Coronary artery (tissue), 2 donors: ENCODE measurements at regions not wholly inside any gene's neighbourhood (a gene's known extent, or its start where the extent isn't known, plus 50 kb on each side); places are given as distances from the start of the nearest gene placed in this dataset.
"Not testable (repeated sequence)": the region's sequence is repeated elsewhere in the genome, so short reads cannot be mapped to it uniquely, and the experiment has no call there.

Experiments
- DNase-seq: peaks from one replicate; pipeline ENCODE4 v3.0.0-alpha.2; 2017; ENCODE audit warnings: low spot score
- H3K27ac ChIP-seq, 2 donors: fragments of 200-600 bp; sonication (generic); one replicate each; pipeline ENCODE4 v1.5.1; 2016 to 2019
- H3K4me3 ChIP-seq: fragments of 200-600 bp; sonication (generic); 2 replicates; pipeline ENCODE4 v1.5.1; 2016; ENCODE audit warnings: mild to moderate bottlenecking, moderate library complexity
- TF ChIP-seq, protein P1 (sequence below): fragments of 200-600 bp; sonication (generic); IDR thresholded peaks from one replicate; pipeline ENCODE4 v1.5.1; 2019; ENCODE audit warnings: antibody characterized with exemption

DNA sequence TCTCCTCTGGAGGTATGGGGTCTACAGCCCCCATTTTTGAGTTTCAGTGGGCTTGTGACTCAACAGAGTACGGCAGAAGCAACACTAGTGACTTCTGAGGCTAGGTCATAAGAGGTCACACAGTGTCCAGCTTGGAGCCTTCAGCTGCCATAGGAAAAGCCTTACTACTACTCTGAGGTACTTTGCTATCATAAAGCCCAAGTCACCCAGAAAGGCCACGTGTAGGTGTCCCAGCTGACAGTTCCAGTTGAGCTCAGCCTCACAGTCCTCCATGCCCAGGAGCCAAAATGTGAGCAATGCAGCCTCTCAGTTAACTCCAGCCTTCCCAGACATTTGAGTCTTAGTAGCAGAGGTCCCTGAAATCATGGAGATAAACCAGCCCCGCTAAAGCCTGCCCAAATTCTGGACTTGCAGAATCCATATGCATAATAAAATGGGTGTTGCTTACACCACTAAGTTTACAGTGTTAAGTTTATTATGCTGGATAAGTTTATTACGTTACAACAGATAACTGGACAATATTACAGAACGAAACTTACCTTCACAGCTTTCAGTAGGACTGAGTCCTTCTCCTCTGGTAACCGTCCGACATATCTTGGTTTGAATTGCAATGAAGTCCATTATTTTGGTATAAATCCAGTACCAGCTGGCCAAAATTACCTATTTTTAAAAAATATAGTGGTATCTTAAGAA, 181.1 kb downstream of the AVL9 start:
- H3K27ac ChIP-seq = no peak overlapping the region
- H3K4me3 ChIP-seq = no peak overlapping the region
- DNase-seq = no peak
- TF ChIP-seq, protein P1, sequence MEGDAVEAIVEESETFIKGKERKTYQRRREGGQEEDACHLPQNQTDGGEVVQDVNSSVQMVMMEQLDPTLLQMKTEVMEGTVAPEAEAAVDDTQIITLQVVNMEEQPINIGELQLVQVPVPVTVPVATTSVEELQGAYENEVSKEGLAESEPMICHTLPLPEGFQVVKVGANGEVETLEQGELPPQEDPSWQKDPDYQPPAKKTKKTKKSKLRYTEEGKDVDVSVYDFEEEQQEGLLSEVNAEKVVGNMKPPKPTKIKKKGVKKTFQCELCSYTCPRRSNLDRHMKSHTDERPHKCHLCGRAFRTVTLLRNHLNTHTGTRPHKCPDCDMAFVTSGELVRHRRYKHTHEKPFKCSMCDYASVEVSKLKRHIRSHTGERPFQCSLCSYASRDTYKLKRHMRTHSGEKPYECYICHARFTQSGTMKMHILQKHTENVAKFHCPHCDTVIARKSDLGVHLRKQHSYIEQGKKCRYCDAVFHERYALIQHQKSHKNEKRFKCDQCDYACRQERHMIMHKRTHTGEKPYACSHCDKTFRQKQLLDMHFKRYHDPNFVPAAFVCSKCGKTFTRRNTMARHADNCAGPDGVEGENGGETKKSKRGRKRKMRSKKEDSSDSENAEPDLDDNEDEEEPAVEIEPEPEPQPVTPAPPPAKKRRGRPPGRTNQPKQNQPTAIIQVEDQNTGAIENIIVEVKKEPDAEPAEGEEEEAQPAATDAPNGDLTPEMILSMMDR = no peak

DNA sequence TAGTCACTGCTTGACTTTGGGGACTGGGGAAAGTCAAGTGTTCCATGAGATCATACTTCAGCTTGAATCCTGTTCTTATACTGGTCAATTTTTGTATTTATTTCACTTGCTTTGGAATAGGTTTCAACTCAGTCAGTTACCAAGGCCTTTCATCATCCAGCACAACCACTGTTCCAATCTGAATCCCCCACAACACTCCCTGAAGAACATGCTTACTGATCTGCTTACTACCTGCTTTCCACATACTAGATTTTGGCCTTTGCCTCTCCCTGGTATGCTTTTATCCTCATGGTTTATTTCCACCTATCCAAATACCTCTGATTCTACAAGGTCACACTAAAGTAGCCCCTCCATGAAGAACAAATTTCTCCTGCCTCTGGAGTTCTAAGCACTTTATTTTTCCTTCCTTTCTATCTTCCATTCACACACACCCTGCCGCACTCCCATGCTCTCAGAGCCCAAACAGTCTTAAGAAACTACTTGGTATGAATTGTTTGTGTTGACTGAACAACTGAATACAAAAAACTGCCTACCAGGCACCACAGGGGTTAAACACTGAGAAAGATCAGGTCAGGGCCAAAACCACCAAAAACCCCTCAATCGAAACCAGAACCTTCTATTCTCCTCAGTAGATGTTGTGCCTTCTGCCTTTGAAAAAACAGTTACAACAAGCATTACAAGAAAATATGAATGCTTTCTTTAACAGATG, 178.1 kb downstream of the AVL9 start:
- H3K27ac ChIP-seq = no peak overlapping the region
- TF ChIP-seq, protein P1 = no peak
- DNase-seq = no peak
- H3K4me3 ChIP-seq = no peak overlapping the region

DNA sequence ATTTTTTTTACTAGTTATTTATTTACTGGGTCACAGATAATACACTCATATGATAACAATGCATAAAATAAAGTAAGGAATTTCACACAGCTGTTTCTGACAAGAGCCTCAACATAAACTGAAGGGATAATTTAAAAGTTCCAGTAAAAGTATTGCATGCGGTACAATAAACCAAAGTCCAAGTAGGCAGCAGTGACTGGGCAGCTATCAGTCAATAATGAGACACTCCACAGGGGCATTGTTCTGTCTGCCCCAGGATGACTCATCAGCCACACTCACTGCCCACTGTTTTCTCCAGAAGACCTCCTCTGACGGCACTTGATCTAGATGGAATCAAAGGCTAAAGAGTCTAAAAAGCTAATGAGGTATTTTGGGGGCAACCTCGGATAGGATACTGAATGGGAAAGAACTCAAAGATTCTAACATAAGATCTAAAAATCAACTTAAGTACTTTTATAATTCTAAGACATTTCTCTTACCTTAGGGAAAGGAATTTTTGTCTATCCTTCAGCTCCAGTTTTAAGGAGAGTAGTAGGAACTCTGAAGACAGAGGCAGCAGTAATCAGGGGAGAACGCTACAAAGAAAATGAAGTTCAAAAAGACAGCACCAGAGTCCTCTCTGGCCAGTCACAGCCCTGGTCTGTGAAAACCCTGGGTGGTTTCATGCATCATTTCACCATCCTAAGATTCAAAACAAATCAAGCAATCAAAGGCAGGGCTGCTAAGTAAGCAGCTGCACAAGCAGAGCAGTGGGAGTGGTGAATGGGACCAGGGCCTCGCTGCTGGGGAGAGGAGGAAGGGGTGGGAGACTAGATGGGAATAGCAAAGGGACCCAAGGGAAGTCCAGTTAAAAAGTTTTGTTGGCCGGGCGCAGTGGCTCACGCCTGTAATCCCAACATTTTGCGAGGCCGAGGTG, 175.1 kb downstream of the AVL9 start:
- Histone ChIP-seq H3K4me3 (no peak overlapping the region), H3K27ac (no peak overlapping the region)
- DNase-seq = no peak
- TF ChIP-seq, protein P1 = no peak

DNA sequence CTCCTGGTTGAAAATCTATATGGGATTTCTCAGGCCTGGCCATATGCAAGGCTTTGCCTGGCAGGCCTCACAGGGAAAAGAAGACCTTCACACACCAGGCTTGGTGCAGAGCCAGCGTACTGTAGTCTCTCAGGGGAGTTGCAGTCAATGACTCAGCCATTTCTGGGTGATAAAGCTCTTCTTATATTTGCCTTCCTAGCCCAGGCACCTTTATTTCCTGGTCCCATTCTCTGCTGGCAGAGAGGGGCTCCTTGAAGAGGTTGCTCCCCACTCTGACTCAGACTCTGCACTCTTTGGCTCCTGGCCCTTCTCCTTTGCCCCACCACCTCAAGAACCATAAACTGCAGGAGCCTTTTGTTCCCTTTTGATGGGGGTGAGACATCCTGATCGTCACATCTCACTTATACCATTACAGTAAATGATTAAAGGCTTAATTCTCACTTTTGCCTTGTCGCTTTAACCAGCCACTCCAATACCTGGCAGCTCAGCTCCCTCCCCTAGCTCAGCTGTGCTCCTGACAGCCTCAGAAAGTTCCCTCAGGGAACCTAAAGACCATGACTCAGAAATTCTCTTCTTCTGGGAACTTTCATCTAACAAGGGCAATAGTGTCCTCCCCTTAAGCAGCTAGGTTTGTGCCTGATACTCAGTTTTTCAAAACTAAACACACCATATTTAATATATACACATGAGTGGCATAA, 174.0 kb downstream of the AVL9 start:
- not testable (repeated sequence) for DNase-seq, H3K4me3 ChIP-seq, H3K27ac ChIP-seq

DNA sequence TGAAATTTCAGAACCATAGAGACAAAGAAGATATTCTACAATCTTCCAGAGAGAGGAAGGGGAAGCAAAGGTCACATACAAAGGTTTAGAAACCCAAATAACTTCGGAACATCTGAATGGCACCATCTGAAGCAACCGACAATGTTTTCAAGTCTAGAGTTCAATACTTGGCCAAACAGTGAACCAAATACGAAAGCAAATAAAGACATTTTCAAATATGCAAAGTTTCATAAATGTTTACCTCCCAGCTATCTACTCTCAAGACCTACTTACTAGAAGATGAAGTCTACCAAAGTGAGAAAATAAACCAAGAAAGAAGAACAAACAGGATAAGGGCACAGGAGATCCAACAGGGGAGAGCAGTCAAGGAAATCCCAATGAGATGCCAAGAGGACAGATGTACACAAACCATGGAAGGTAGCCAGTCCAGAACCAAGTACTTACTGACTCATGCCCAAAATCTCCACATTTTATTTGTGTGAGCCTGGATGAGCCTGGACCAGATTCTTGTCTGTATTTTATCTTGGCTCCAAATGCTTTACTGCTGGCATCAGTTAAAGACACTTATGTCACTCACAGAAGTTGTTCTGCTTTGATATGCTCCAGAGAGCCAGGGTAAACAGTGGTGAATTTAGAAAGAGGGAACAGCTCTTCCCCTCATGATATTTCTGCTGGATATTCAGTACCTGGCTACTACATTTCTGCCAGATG, 173.3 kb downstream of the AVL9 start:
- H3K27ac ChIP-seq, DNase-seq, H3K4me3 ChIP-seq: not testable (repeated sequence)

DNA sequence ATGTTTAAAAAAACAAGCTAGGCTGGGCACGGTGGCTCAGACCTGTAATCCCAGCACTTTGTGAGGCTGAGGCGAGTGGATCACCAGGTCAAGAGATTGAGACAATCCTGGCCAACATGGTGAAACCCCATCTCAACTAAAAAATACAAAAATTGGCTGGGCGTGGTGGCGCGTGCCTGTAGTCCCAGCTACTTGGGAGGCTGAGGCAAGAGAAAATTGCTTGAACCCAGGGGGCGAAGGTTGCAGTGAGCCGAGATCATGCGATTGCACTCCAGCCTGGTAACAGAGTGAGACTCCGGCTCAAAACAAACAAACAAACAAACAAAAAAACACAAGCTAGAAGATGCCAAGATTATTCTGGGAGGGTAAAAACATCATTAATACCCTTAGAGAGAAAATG, 172.3 kb downstream of the AVL9 start:
- not testable (repeated sequence) for H3K27ac ChIP-seq, DNase-seq, H3K4me3 ChIP-seq

DNA sequence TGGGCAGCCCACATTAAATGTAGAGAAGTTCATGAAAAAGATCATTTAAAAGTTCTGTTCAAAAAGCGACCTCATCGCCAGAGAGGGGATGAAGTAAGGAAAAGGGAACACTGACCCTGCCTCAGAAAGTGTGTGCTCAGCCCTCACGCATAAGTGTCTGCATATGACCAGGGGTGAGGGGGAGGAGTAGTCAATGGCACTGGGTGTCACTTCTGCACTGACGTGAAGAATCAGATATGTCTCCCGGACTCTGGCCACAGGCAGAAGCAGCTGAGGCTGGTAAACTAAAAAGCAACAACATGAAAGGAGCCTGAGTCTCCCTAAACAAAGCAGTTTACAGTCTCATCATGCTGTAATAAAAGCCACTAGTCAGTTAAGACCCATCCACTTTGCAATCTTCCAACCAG, 168.5 kb downstream of the AVL9 start:
- H3K4me3 ChIP-seq, DNase-seq, H3K27ac ChIP-seq: not testable (repeated sequence)

DNA sequence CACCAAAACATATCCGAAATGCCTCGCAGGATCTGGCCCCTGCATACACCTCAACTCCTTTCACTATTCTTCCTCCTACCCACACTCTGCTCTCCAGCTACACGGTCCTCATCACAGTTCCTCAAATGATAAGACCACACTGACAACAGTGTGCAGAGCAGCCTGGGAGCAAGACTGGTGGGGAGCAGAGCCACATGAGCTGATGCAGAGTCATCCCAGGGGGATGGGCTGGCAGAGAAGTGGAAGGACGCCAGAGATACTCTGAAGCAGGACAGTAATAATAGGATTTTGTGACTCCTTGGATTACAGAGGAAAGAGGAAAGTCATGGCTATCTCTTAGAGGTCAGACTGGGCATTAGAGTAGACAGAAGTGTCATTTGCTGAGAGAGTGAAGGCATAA, 167.2 kb downstream of the AVL9 start:
- H3K27ac ChIP-seq, DNase-seq, H3K4me3 ChIP-seq: not testable (repeated sequence)

DNA sequence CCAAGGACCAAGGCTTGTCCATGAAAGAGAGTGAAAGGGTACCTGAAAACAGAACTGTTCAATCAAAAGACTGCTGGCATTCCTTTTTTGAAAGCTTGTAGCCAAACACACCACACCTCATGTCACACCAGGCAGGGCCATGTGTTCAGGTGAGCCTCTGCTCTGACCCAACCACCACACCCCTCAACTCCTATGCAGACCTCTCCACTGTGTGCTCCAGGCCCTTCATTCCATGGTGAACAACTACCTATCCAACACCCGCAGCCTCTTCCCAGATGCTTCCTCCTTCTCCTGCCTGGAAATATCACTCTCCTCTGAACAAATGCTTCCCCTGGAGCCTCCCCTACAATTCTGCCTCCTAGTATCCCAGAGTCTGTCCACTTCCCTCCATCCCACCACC, 166.6 kb downstream of the AVL9 start:
- no peak overlapping the region for H3K27ac ChIP-seq
- TF ChIP-seq, protein P1 = no peak
- DNase-seq = no peak
- H3K4me3 ChIP-seq = no peak overlapping the region
